ENCODE measurements at regions not wholly inside any gene's neighbourhood (a gene's known extent, or its start where the extent isn't known, plus 50 kb on each side); places are given as distances from the start of the nearest gene placed in this dataset.

DNA sequence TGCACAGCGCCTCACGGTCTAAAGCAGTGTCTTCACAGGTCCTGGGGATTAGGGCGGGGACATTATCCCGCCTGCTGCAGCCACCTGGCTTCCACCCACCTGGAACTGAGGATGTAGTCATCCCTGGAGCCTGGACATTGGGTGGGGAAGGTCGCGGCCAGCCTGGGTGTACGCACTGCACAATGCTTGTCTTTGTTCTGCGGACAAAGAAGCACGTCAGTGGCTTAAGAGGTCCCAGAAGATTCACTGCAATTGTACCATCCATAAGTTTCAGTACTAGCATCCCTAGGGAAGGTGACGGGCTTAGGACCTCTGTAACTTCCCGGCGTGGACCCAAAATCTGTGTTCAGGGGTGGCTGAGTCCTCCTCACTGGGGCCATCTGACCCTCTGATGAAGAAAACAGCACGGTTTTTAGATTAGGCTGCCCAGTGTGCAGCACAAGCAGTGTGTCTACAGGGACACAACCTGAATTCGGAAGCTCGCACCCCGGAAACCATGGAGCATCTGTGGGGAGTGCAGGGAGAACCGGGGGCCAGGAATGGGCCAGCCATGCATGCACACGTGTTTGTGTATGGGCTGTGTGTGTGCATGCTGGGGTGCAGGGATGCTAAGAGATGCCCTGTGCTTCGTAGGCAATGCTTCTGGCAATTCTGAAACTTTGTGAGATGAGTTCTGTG is 342.6 kb upstream of the B3GAT1 start:
- TF ChIP-seq, protein P1, sequence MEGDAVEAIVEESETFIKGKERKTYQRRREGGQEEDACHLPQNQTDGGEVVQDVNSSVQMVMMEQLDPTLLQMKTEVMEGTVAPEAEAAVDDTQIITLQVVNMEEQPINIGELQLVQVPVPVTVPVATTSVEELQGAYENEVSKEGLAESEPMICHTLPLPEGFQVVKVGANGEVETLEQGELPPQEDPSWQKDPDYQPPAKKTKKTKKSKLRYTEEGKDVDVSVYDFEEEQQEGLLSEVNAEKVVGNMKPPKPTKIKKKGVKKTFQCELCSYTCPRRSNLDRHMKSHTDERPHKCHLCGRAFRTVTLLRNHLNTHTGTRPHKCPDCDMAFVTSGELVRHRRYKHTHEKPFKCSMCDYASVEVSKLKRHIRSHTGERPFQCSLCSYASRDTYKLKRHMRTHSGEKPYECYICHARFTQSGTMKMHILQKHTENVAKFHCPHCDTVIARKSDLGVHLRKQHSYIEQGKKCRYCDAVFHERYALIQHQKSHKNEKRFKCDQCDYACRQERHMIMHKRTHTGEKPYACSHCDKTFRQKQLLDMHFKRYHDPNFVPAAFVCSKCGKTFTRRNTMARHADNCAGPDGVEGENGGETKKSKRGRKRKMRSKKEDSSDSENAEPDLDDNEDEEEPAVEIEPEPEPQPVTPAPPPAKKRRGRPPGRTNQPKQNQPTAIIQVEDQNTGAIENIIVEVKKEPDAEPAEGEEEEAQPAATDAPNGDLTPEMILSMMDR (IDR thresholded peaks at IDR 0.05): no peak
- TF ChIP-seq POLR2A (IDR thresholded peaks at IDR 0.05): no peak

Measured in adrenal gland (tissue), 5 donors.